SK-N-MC (cell line): ENCODE measurements at regions not wholly inside any gene's neighbourhood (a gene's known extent, or its start where the extent isn't known, plus 50 kb on each side); places are given as distances from the start of the nearest gene placed in this dataset.

Experiments used
- EZH2 ChIP-seq: fragments of 200-600 bp; sonication (generic); IDR thresholded peaks from one replicate; pipeline ENCODE4 v1.6.1; 2017; ENCODE audit warnings: antibody characterized with exemption
- POLR2AphosphoS5 ChIP-seq: IDR thresholded peaks from 2 replicates; pipeline ENCODE4 v1.6.1; 2012; ENCODE audit warnings: mild to moderate bottlenecking, low read depth, low read length, borderline replicate concordance

GRCh38 chr10:57815949-57816348 is 451.7 kb downstream of the IPMK start:
- TF ChIP-seq POLR2AphosphoS5 = no peak
- no peak for TF ChIP-seq EZH2
